C4-2B (cell line): ENCODE measurements at regions not wholly inside any gene's neighbourhood (a gene's known extent, or its start where the extent isn't known, plus 50 kb on each side); places are given as distances from the start of the nearest gene placed in this dataset.

ENCODE experiments used
- CTCF ChIP-seq: fragments of 450-650 bp; conservative IDR thresholded peaks from 2 replicates; pipeline ENCODE4 v1.5.1; 2017; ENCODE audit warnings: mild to moderate bottlenecking
- ZFX ChIP-seq: fragments of 450-650 bp; IDR thresholded peaks from 2 replicates; pipeline ENCODE4 v1.6.1; 2017

- no peak for TF ChIP-seq CTCF
- no peak for TF ChIP-seq ZFX
Measured at GRCh38 chr22:49372111-49372529, 455.6 kb downstream of the BRD1 start.
